ENCODE measurements at regions not wholly inside any gene's neighbourhood (a gene's known extent, or its start where the extent isn't known, plus 50 kb on each side); places are given as distances from the start of the nearest gene placed in this dataset.

DNA sequence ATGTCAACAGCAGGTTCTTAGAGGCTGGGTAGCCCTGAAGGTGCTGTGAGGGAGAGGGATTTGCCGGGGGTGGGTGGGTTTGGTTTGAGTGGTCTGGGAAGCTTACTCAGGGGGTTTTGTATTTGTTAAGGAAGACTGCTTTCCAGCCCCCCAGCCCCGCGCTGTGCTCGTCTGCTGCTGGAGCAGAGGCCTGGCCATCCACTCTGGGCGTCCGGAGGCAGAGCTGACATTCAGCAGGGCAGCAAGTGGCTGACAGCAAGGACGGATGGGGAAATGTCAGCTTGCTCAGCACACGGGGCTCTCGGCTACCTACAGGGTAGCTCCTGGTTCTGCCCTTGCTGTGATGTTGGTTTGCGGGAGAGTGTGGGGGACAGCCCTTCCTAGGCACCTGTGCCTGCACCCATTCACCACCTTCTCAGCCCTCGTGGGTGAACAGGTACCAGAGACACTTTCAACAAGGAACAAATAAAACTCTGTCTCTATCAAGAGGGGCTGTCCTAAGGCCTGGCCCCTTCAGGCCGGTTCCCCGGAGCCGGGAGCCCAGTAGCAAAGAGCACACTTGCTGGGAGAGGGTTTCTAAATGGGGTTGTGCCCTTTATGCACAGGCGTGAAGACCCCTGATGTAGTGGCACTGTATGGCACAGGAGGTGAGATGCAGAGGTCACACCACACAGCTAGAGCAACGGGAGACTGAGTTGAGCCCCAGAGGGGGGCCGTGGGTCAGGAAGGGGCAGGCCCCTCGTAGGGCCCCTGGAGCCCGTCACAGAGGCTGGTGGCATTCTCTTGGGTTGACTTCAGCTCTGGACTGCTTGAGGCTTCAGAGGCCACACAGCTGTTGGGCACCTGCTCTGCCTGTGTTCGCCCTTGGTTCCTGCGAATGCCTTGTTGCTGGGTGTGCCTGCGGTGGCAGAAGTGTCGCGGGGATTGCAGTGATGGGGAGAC lies 72.2 kb upstream of the SHH start:
- WGBS (ENCODE audit: insufficient coverage, low lambda C conversion rate), result no CpG with 5 or more reads among the region's 24 CpGs
- Histone ChIP-seq H3K36me3 (ENCODE audit: control insufficient read depth, insufficient read depth, low read length) (no peaks in the 10 kb centered on the region), H3K4me3 (ENCODE audit: low read length) (no peak overlapping the region), H3K4me1 (ENCODE audit: control insufficient read depth, insufficient read depth, low read length) (no peaks in the 10 kb centered on the region), H3K27ac (ENCODE audit: low read length) (no peak overlapping the region), H3K27me3 (ENCODE audit: control insufficient read depth, insufficient read depth, low read length) (no peaks in the 10 kb centered on the region), H3K9me3 (ENCODE audit: control insufficient read depth, low read depth, low read length) (no peaks in the 10 kb centered on the region)
- DNase-seq, result no peak

DNA sequence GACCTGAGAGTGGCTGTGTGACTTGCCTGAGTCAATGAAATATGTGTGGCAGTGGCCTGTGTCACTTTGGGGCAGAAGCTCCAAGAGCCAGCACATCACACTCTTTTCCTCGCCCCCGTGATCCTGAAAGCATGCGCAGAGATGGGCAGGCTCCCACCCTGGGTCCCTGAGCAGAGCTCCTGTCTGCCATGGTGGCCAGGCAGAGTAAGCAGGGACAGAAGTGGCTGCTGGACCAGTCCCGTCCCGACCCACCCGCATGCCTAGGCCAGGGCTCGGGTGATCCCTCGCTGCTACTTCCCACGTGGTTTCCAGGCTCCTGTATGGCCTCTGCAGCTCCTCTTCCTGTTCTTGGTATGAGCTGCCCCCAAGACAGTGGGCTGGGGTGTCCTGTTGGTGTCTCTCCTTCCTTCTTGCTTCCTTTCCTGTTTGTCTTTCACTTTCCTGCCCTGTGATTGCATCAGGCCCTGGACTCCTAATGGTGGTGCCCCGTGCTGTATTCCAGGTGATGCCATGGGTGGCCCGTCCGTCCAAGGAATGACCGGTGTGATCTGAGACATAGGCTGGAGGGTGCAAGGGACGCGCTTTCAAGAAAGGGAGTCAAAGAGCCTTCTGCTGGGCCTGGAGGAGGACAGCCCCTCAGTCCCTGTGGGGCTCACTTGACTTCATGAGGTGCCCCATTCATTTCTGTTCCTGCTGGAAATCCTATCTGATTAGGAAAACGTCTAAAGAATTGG lies 71.4 kb upstream of the SHH start:
- Histone ChIP-seq H3K27ac (ENCODE audit: low read length) (no peak overlapping the region), H3K9me3 (ENCODE audit: control insufficient read depth, low read depth, low read length) (no peaks in the 10 kb centered on the region), H3K27me3 (ENCODE audit: control insufficient read depth, insufficient read depth, low read length) (no peaks in the 10 kb centered on the region), H3K4me3 (ENCODE audit: low read length) (no peak overlapping the region), H3K4me1 (ENCODE audit: control insufficient read depth, insufficient read depth, low read length) (no peaks in the 10 kb centered on the region), H3K36me3 (ENCODE audit: control insufficient read depth, insufficient read depth, low read length) (no peaks in the 10 kb centered on the region)
- 100% methylated on average over 1 of the region's 16 CpGs for WGBS (ENCODE audit: insufficient coverage, low lambda C conversion rate)
- DNase-seq, result no peak

DNA sequence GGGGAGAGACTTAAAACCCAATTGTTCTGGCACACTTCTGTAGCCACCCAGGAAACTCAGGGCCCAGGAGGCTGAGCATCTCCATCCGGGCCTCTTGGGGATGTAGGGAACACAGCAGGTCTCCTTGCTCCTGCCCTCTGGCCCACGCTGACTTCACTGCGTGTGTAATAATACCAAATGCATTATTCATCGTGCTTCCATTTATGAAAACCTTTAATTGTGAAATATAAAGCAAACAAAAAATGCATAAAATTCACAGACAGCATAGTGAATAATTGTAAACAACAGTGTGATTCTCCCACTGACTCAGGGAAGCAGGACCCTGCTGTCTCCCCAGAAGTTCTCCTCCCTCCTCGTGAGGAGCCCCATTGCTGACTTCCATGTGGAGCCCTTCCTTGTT lies 70.3 kb upstream of the SHH start:
- no peaks in the 10 kb centered on the region for H3K27me3 ChIP-seq (ENCODE audit: control insufficient read depth, insufficient read depth, low read length)

DNA sequence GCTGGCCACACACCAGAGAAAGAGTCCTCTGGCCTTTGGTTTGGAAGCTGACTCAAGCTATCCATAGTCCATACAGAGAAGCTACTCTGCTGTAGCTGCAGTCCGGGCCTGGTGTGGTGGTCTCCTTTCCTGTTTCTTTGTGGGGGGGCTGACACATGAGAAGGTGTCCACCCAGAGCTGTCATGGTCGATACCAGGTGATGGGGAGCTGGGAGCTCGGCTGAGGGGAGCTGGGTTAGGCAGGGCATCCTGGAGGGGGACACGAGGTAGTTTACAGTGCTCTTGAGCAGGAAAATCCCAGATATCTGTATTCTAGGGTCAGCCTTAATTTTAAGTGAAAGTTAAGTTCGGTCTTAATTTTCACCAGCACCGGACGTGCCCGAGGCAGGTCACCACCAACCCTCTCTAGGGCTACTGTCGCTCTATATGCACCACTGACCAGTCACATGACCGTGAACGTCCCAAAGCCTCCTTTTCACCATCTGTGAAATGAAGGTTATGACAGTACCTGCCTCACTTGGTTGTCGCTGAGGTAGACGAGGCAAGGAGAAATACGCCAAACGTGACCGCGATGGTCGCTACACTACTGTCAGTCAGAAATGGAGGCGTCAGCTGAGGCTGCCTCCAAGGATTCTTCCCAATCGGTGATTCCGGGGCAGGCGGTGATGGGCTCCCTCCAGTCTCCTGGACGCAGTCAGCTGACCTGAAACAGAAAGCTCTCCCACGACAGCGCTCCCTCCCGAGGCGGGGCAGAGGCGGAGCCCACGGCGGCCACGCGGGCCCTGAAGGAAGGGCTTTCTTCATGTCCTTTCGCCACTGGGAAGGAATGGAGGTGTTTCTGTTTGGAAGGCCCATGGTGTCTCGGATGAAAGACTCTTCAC lies 69.4 kb upstream of the SHH start:
- DNase-seq, result no peak

More for the DNA sequence above, 70.3 kb upstream of the SHH start:
- Histone ChIP-seq H3K4me3 (ENCODE audit: low read length) (no peak overlapping the region), H3K9me3 (ENCODE audit: control insufficient read depth, low read depth, low read length) (no peaks in the 10 kb centered on the region), H3K36me3 (ENCODE audit: control insufficient read depth, insufficient read depth, low read length) (no peaks in the 10 kb centered on the region), H3K27ac (ENCODE audit: low read length) (no peak overlapping the region), H3K4me1 (ENCODE audit: control insufficient read depth, insufficient read depth, low read length) (no peaks in the 10 kb centered on the region)
- DNase-seq, result no peak
- WGBS (ENCODE audit: insufficient coverage, low lambda C conversion rate), result no CpG with 5 or more reads among the region's 5 CpGs

DNA sequence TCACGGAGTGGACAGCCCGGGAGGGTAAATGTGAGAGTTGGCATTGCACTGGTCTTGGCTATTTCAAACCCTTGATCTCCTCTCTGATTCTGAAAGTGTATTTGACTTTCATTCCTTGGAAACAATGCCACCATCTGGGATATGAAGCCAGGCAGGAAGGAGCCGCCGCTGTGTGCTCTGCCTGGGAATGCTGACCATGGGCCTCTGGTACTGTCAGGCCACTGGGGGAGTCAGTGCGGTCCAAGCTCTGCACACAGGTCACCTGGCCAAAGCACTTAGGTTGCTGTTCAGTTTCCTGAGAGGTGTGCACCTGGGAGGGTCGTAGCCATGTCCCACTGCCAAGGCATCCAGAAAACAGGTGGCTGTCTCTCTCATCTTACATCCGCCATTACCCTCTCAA lies 68.5 kb upstream of the SHH start:
- Histone ChIP-seq H3K27me3 (ENCODE audit: control insufficient read depth, insufficient read depth, low read length) (no peaks in the 10 kb centered on the region), H3K4me1 (ENCODE audit: control insufficient read depth, insufficient read depth, low read length) (no peaks in the 10 kb centered on the region), H3K4me3 (ENCODE audit: low read length) (no peak overlapping the region), H3K9me3 (ENCODE audit: control insufficient read depth, low read depth, low read length) (no peaks in the 10 kb centered on the region), H3K36me3 (ENCODE audit: control insufficient read depth, insufficient read depth, low read length) (no peaks in the 10 kb centered on the region), H3K27ac (ENCODE audit: low read length) (no peak overlapping the region)
- no CpG with 5 or more reads among the region's 7 CpGs for WGBS (ENCODE audit: insufficient coverage, low lambda C conversion rate)
- DNase-seq, result no peak

More for the DNA sequence above, 69.4 kb upstream of the SHH start:
- no peak overlapping the region for H3K27ac ChIP-seq (ENCODE audit: low read length)
- 96% methylated on average over 4 of the region's 34 CpGs for WGBS (ENCODE audit: insufficient coverage, low lambda C conversion rate)
- H3K9me3 ChIP-seq (ENCODE audit: control insufficient read depth, low read depth, low read length), result no peaks in the 10 kb centered on the region
- no peaks in the 10 kb centered on the region for H3K36me3 ChIP-seq (ENCODE audit: control insufficient read depth, insufficient read depth, low read length)
- H3K27me3 ChIP-seq (ENCODE audit: control insufficient read depth, insufficient read depth, low read length), result no peaks in the 10 kb centered on the region
- H3K4me3 ChIP-seq (ENCODE audit: low read length), result no peak overlapping the region
- H3K4me1 ChIP-seq (ENCODE audit: control insufficient read depth, insufficient read depth, low read length), result no peaks in the 10 kb centered on the region

DNA sequence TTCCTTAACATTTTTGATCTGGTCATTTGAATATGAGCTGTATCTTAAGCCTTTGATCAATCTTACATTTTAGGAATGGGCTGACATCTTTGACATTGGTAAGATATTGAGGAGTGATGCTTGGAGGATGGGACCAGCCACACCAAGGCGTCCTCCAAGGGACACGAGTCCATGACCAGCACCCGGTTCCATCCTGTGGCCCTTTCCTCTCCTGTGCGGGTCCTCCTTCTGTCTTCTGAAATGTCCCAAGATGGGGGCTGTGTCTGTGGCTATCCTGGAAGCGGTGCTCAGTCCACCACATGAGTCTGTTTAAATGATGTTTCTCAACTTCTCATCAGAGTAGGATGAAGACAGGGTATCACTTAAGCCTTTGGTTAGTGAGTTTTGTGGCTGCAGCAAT lies 67.3 kb upstream of the SHH start:
- no peaks in the 10 kb centered on the region for H3K9me3 ChIP-seq (ENCODE audit: control insufficient read depth, low read depth, low read length)
- H3K36me3 ChIP-seq (ENCODE audit: control insufficient read depth, insufficient read depth, low read length), result no peaks in the 10 kb centered on the region
- no peaks in the 10 kb centered on the region for H3K4me1 ChIP-seq (ENCODE audit: control insufficient read depth, insufficient read depth, low read length)
- no CpG with 5 or more reads among the region's 5 CpGs for WGBS (ENCODE audit: insufficient coverage, low lambda C conversion rate)
- H3K4me3 ChIP-seq (ENCODE audit: low read length), result no peak overlapping the region
- no peak overlapping the region for H3K27ac ChIP-seq (ENCODE audit: low read length)
- DNase-seq, result no peak
- no peaks in the 10 kb centered on the region for H3K27me3 ChIP-seq (ENCODE audit: control insufficient read depth, insufficient read depth, low read length)

DNA sequence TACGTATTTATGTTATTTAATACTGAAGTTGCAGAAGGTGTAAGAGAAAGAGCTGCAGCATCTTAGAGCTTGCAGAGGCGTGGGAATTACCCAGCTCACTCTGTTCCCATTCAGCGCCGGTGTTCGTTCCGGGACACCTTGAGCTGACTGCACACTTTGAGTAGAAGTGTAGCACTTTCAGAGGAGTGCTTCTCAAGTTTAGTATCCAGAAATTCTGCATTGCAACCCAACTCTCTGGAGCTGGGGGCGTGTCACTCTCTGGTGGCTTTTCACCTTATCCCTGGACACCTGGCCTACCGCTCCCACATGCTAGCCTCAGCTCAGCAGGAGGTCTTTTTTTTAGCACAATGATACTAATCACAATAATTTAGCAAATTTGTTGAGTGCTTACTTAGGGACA lies 66.4 kb upstream of the SHH start:
- Histone ChIP-seq H3K9me3 (ENCODE audit: control insufficient read depth, low read depth, low read length) (no peaks in the 10 kb centered on the region), H3K4me3 (ENCODE audit: low read length) (no peak overlapping the region), H3K27ac (ENCODE audit: low read length) (no peak overlapping the region), H3K4me1 (ENCODE audit: control insufficient read depth, insufficient read depth, low read length) (no peaks in the 10 kb centered on the region), H3K27me3 (ENCODE audit: control insufficient read depth, insufficient read depth, low read length) (no peaks in the 10 kb centered on the region), H3K36me3 (ENCODE audit: control insufficient read depth, insufficient read depth, low read length) (no peaks in the 10 kb centered on the region)
- DNase-seq, result no peak
- no CpG with 5 or more reads among the region's 8 CpGs for WGBS (ENCODE audit: insufficient coverage, low lambda C conversion rate)

DNA sequence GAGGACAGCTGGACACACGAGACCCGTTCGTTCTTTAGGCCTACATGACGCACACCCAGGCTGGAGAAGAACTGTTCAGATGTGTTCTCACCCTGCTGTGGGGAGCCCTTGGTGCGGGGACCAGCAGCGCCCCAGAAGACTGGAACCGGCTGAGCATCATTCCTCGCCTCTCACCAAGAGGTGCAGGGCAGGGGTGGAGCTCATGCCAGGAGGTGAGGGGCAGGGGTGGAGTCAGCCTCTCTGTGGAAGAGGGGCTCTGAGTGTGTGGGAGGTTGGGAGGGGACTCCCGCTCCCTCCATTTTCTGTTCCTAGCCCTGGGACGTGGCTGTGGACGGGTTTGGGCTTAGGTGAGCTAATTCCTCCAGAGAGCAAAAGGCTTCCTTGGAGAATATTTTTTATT lies 66.0 kb upstream of the SHH start:
- Histone ChIP-seq H3K27me3 (ENCODE audit: control insufficient read depth, insufficient read depth, low read length) (peaks cover under 1% of the 10 kb centered on the region), H3K4me1 (ENCODE audit: control insufficient read depth, insufficient read depth, low read length) (no peaks in the 10 kb centered on the region), H3K4me3 (ENCODE audit: low read length) (no peak overlapping the region), H3K36me3 (ENCODE audit: control insufficient read depth, insufficient read depth, low read length) (no peaks in the 10 kb centered on the region), H3K9me3 (ENCODE audit: control insufficient read depth, low read depth, low read length) (no peaks in the 10 kb centered on the region), H3K27ac (ENCODE audit: low read length) (no peak overlapping the region)
- WGBS (ENCODE audit: insufficient coverage, low lambda C conversion rate), result no CpG with 5 or more reads among the region's 11 CpGs
- no peak for DNase-seq

DNA sequence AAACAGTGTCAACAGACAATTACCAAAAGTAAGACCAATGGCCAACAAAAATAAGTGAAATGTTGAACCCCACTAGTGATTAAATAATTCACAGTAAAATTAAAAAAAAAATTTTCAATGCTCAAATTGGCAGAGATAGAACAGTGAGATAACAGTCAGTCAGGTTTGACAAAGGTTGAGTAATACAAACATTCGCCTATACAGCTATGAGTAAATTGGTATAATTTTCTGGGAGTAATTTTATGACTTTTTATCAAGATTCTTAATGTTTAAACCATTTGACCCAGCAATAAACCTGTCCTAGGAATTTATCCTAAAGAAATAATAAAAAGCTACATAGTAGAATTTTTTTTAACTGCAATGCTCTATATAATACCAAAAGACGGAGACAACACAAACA lies 64.9 kb upstream of the SHH start:
- H3K27me3 ChIP-seq (ENCODE audit: control insufficient read depth, insufficient read depth, low read length), result peaks cover 2% of the 10 kb centered on the region
- 48% methylated on average over 2 of the region's 2 CpGs for WGBS (ENCODE audit: insufficient coverage, low lambda C conversion rate)
- no peaks in the 10 kb centered on the region for H3K4me1 ChIP-seq (ENCODE audit: control insufficient read depth, insufficient read depth, low read length)
- no peak overlapping the region for H3K27ac ChIP-seq (ENCODE audit: low read length)
- H3K36me3 ChIP-seq (ENCODE audit: control insufficient read depth, insufficient read depth, low read length), result no peaks in the 10 kb centered on the region
- no peak for DNase-seq
- no peaks in the 10 kb centered on the region for H3K9me3 ChIP-seq (ENCODE audit: control insufficient read depth, low read depth, low read length)
- H3K4me3 ChIP-seq (ENCODE audit: low read length), result no peak overlapping the region

DNA sequence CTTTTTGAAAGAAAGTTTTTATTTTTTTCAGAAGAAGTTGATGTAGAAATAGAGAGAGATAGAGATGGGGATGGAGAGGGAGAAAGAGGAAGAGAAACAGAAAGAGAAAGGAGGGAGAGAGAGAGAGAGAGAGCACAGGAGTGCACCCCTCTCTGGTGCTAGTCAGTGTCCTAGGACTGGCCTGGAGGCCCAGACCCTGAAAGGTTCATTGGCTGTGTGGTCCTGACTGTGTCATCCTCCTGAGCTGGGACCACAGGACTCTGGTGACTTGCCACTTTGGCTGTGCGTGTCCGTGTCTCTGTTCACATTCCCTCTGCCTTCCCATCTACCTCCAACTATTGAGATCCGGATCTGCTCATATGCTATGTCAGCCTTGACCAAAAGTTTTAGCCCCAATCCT lies 62.1 kb upstream of the SHH start:
- H3K27me3 ChIP-seq (ENCODE audit: control insufficient read depth, insufficient read depth, low read length), result peaks cover 2% of the 10 kb centered on the region
- H3K27ac ChIP-seq (ENCODE audit: low read length), result no peak overlapping the region
- no peaks in the 10 kb centered on the region for H3K4me1 ChIP-seq (ENCODE audit: control insufficient read depth, insufficient read depth, low read length)
- 100% methylated on average over 3 of the region's 3 CpGs for WGBS (ENCODE audit: insufficient coverage, low lambda C conversion rate)
- no peaks in the 10 kb centered on the region for H3K9me3 ChIP-seq (ENCODE audit: control insufficient read depth, low read depth, low read length)
- no peak for DNase-seq
- H3K4me3 ChIP-seq (ENCODE audit: low read length), result no peak overlapping the region
- H3K36me3 ChIP-seq (ENCODE audit: control insufficient read depth, insufficient read depth, low read length), result no peaks in the 10 kb centered on the region
